Breast epithelium (tissue), 3 donors: ENCODE measurements at regions not wholly inside any gene's neighbourhood (a gene's known extent, or its start where the extent isn't known, plus 50 kb on each side); places are given as distances from the start of the nearest gene placed in this dataset.

Source experiments
- CTCF ChIP-seq, 3 donors: fragments of 450-650 bp; IDR thresholded peaks; one replicate each; pipeline ENCODE4 v1.5.1; 2016 to 2017; ENCODE audit warnings: antibody characterized with exemption in 3 of 3, mild to moderate bottlenecking in 3 of 3, moderate library complexity in 3 of 3
- POLR2A ChIP-seq: fragments of 450-650 bp; IDR thresholded peaks from one replicate; pipeline ENCODE4 v1.6.1; 2016; ENCODE audit warnings: antibody characterized with exemption, mild to moderate bottlenecking, moderate library complexity
- POLR2AphosphoS5 ChIP-seq, 3 donors: sonication (generic); formaldehyde crosslinking; IDR thresholded peaks; one replicate each; pipeline ENCODE4 v1.6.1; 2017; ENCODE audit warnings: antibody characterized with exemption in 3 of 3

- TF ChIP-seq CTCF (IDR thresholded peaks at IDR 0.05) (no peak), POLR2A (no peak), POLR2AphosphoS5 (IDR thresholded peaks at IDR 0.05) (no peak)
Measured at GRCh38 chr12:68449196-68449595, 117.0 kb upstream of the MDM1 start.
